ENCODE measurements at regions not wholly inside any gene's neighbourhood (a gene's known extent, or its start where the extent isn't known, plus 50 kb on each side); places are given as distances from the start of the nearest gene placed in this dataset.

DNA sequence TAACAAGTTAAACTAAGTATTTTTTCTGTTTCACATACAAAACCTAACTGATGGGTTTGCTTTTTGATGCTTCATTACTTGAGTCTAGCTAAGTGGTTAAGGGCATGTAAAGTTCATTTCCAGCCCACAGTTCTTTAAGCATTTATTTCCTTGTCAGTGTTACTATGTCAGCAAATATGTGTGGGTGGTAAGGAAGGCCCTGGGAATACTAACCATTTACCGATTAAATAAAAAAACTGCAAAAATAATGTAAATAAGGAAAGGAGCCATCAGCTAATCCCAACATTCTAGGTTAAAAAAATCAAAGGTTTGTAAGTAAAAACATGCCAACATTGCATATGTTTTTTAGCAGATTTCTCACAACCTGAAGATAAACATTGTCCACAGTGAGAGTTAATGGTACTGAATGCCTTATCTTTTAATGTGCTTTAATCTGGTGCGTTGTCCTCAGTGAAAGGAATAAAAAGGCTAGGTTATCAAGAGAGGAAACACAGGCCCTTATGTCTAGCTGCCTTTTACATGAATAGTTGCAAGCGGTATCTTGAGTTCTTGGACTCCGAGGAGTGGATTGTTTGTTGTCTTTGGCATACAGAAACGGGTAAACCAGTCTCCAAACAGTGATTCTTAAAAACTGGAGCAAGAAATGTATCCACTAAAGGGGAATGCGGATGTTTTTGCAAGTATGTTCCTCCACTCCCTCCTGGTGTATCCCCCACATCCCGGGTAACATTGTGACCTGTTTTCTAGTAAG lies 949.6 kb upstream of the SLC10A2 start:
- H2AFZ ChIP-seq (ENCODE audit: low read length) = no peak overlapping the region
- TF ChIP-seq MAFK (IDR thresholded peaks at IDR 0.05; ENCODE audit: low read depth, low read length) (no peak), RBBP5 (IDR thresholded peaks at IDR 0.05; ENCODE audit: borderline replicate concordance, low read depth, low read length) (no peak), KDM4A (IDR thresholded peaks at IDR 0.05; ENCODE audit: low read depth, low read length, severe bottlenecking) (no peak), TAF7 (optimal IDR thresholded peaks at IDR 0.05; ENCODE audit: borderline replicate concordance, low read depth, low read length) (no peak), TBP (IDR thresholded peaks at IDR 0.05; ENCODE audit: low read depth, low read length) (no peak), CEBPB (IDR thresholded peaks at IDR 0.05; ENCODE audit: low read depth, low read length) (no peak), ZNF274 (IDR thresholded peaks at IDR 0.05; ENCODE audit: borderline replicate concordance, extremely low read depth, low read length) (no peak), TEAD4 (IDR thresholded peaks at IDR 0.05; ENCODE audit: low read depth, low read length) (no peak), RFX5 (IDR thresholded peaks at IDR 0.05; ENCODE audit: borderline replicate concordance, low read depth, low read length) (no peak), FOSL1 (IDR thresholded peaks at IDR 0.05; ENCODE audit: insufficient read depth, low read depth, low read length) (no peak)
- TF ChIP-seq, protein P1, sequence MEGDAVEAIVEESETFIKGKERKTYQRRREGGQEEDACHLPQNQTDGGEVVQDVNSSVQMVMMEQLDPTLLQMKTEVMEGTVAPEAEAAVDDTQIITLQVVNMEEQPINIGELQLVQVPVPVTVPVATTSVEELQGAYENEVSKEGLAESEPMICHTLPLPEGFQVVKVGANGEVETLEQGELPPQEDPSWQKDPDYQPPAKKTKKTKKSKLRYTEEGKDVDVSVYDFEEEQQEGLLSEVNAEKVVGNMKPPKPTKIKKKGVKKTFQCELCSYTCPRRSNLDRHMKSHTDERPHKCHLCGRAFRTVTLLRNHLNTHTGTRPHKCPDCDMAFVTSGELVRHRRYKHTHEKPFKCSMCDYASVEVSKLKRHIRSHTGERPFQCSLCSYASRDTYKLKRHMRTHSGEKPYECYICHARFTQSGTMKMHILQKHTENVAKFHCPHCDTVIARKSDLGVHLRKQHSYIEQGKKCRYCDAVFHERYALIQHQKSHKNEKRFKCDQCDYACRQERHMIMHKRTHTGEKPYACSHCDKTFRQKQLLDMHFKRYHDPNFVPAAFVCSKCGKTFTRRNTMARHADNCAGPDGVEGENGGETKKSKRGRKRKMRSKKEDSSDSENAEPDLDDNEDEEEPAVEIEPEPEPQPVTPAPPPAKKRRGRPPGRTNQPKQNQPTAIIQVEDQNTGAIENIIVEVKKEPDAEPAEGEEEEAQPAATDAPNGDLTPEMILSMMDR (IDR thresholded peaks at IDR 0.05; ENCODE audit: control extremely low read depth in 1 of 3, insufficient read depth in 1 of 3, low read depth in 1 of 3, low read length in 3 of 3) = no peak

More for the DNA sequence above, 949.6 kb upstream of the SLC10A2 start:
- Histone ChIP-seq H4K20me1 (replicated peaks in 1 of 2; ENCODE audit: control insufficient read depth in 1 of 2, insufficient read depth in 2 of 2, low read length in 2 of 2) (no peaks in the 10 kb centered on the region), H2BK5ac (ENCODE audit: low read depth, low read length) (no peak overlapping the region), H3K56ac (replicated peaks; ENCODE audit: insufficient read length, low read depth, low read length) (no peak overlapping the region), H3K9me3 (ENCODE audit: insufficient read depth in 2 of 2, low read depth in 1 of 2, low read length in 1 of 2) (no peaks in the 10 kb centered on the region), H3K23me2 (ENCODE audit: low read depth, low read length) (no peaks in the 10 kb centered on the region), H3K4ac (replicated peaks; ENCODE audit: insufficient read length, low read depth, low read length) (no peak overlapping the region), H3K4me1 (replicated peaks in 1 of 4; ENCODE audit: control insufficient read depth in 3 of 4, insufficient read depth in 4 of 4, low read length in 3 of 4) (peaks cover 0 to 3% (median under 1%) of the 10 kb centered on the region in 4 experiments; a peak in 2 of 7 replicates), H4K8ac (ENCODE audit: extremely low read depth, insufficient read depth, low read length) (no peak overlapping the region), H2BK120ac (replicated peaks; ENCODE audit: low read depth, low read length) (no peak overlapping the region), H4K91ac (replicated peaks; ENCODE audit: insufficient read length, low read length) (no peak overlapping the region), H2BK20ac (ENCODE audit: low read length) (no peak overlapping the region), H3K23ac (ENCODE audit: insufficient read length) (no peak overlapping the region), H3K4me2 (ENCODE audit: insufficient read depth in 1 of 2, low read depth in 2 of 2, low read length in 2 of 2) (no peak overlapping the region), H3K4me3 (ENCODE audit: extremely low read depth in 1 of 4, insufficient read depth in 2 of 4, low read depth in 3 of 4, low read length in 4 of 4) (no peak overlapping the region), H2BK15ac (ENCODE audit: low read length) (no peak overlapping the region), H3K79me1 (ENCODE audit: low read depth, low read length) (no peaks in the 10 kb centered on the region), H4K5ac (ENCODE audit: insufficient read length, low read depth, low read length) (no peak overlapping the region), H3K18ac (ENCODE audit: extremely low read depth, low read length) (no peak overlapping the region), H3K27ac (ENCODE audit: low read depth, low read length) (no peak overlapping the region), H2AK5ac (ENCODE audit: low read depth, low read length) (no peak overlapping the region), H3K9ac (replicated peaks in 1 of 4; ENCODE audit: extremely low read depth in 1 of 4, low read depth in 3 of 4, low read length in 3 of 4) (no peak overlapping the region), H3K27me3 (replicated peaks in 1 of 4; ENCODE audit: control insufficient read depth in 3 of 4, extremely low read depth in 1 of 4, insufficient read depth in 3 of 4, low read length in 3 of 4) (no peaks in the 10 kb centered on the region), H3K14ac (ENCODE audit: insufficient read length) (no peak overlapping the region), H3K79me2 (ENCODE audit: control insufficient read depth in 1 of 2, insufficient read depth in 2 of 2, low read length in 2 of 2) (no peaks in the 10 kb centered on the region), H3K36me3 (ENCODE audit: control insufficient read depth in 2 of 4, insufficient read depth in 4 of 4, low read length in 3 of 4) (no peaks in the 10 kb centered on the region), H2BK12ac (ENCODE audit: low read depth, low read length) (no peak overlapping the region)
- DNase-seq (ENCODE audit: low read depth in 1 of 2, low spot score in 2 of 2) (no peak), FAIRE-seq (no peak)
- WGBS, 2 experiments (ENCODE audit: extremely low coverage in 1 of 2, insufficient coverage in 1 of 2, insufficient read length in 1 of 2, insufficient replicate concordance in 2 of 2, low coverage in 1 of 2, low lambda C conversion rate in 2 of 2, missing lambda C conversion rate in 1 of 2) = 92% methylated on average over 7 of the region's 7 CpGs; no CpG with 5 or more reads in 1 of the 2 experiments
- CTCF ChIA-PET (ENCODE audit: partially characterized antibody) = interaction anchor here (0.8 to 1.5 kb wide), 2 partner anchors 15 to 24 kb away, joined by 3 read pairs; no protein-coding TSS in a partner anchor
- POLR2A ChIA-PET (ENCODE audit: partially characterized antibody) = no interaction called here
